CD4-positive, alpha-beta T cell treated with Interleukin-15 for 1 hour (primary cell): ENCODE measurements at regions not wholly inside any gene's neighbourhood (a gene's known extent, or its start where the extent isn't known, plus 50 kb on each side); places are given as distances from the start of the nearest gene placed in this dataset.
A peak's percentile ranks its signal among the peaks of the same experiment; 100 is the strongest.

Source experiments
- DNase-seq: peaks from one replicate; pipeline ENCODE4 v3.0.0-alpha.2; 2020

GRCh38 chr5:54634089-54634488, 116.5 kb downstream of the SNX18 start:
- DNase-seq: no peak

- no peak for DNase-seq
Observed at GRCh38 chr5:54632131-54632701, 114.7 kb downstream of the SNX18 start.

GRCh38 chr5:54630738-54631359, 113.3 kb downstream of the SNX18 start:
- DNase-seq: no peak

- no peak for DNase-seq
Observed at GRCh38 chr5:54629115-54629514, 111.6 kb downstream of the SNX18 start.

GRCh38 chr5:54628050-54628449, 110.5 kb downstream of the SNX18 start:
- no peak for DNase-seq

GRCh38 chr5:54626407-54626806, 108.8 kb downstream of the SNX18 start:
- DNase-seq: no peak

- no peak for DNase-seq
Observed at GRCh38 chr5:54624805-54625568, 107.4 kb downstream of the SNX18 start.

GRCh38 chr5:54621709-54622108, 104.2 kb downstream of the SNX18 start:
- DNase-seq: no peak

- no peak for DNase-seq
Observed at GRCh38 chr5:54621048-54621447, 103.5 kb downstream of the SNX18 start.

GRCh38 chr5:54620141-54620933, 102.8 kb downstream of the SNX18 start:
- DNase-seq: peak; percentile 20

GRCh38 chr5:54619731-54620130, 102.2 kb downstream of the SNX18 start:
- no peak for DNase-seq

GRCh38 chr5:54616518-54617220, 99.1 kb downstream of the SNX18 start:
- DNase-seq: no peak

GRCh38 chr5:54616031-54616430, 98.5 kb downstream of the SNX18 start:
- no peak for DNase-seq

- no peak for DNase-seq
Observed at GRCh38 chr5:54615381-54615780, 97.8 kb downstream of the SNX18 start.

GRCh38 chr5:54612711-54613110, 95.2 kb downstream of the SNX18 start:
- DNase-seq: no peak

- no peak for DNase-seq
Observed at GRCh38 chr5:54611290-54611951, 93.9 kb downstream of the SNX18 start.

- DNase-seq: peak; percentile 45
Observed at GRCh38 chr5:54610197-54610944, 92.8 kb downstream of the SNX18 start.

- no peak for DNase-seq
Observed at GRCh38 chr5:54608423-54609085, 91.0 kb downstream of the SNX18 start.

- DNase-seq: no peak
Observed at GRCh38 chr5:54607006-54607405, 89.4 kb downstream of the SNX18 start.

- DNase-seq: no peak
Observed at GRCh38 chr5:54603372-54603771, 85.8 kb downstream of the SNX18 start.

GRCh38 chr5:54602475-54602874, 84.9 kb downstream of the SNX18 start:
- DNase-seq: no peak
